Stimulated activated CD8-positive, alpha-beta memory T cell treated with anti-CD3 and anti-CD28 coated beads, Interleukin-12 subunit alpha, Interleukin-12 subunit beta, amount 100 ng/mL, for 1 hour (primary cell): ENCODE measurements at regions not wholly inside any gene's neighbourhood (a gene's known extent, or its start where the extent isn't known, plus 50 kb on each side); places are given as distances from the start of the nearest gene placed in this dataset.

Source experiments
- DNase-seq: peaks from one replicate; pipeline ENCODE4 v3.0.0-alpha.2; 2020; ENCODE audit warnings: low read depth

GRCh38 chr6:44011350-44011920 lies 115.8 kb downstream of the MRPL14 start:
- no peak for DNase-seq

- no peak for DNase-seq
Observed at GRCh38 chr6:44010411-44011349, 116.6 kb downstream of the MRPL14 start.

DNA sequence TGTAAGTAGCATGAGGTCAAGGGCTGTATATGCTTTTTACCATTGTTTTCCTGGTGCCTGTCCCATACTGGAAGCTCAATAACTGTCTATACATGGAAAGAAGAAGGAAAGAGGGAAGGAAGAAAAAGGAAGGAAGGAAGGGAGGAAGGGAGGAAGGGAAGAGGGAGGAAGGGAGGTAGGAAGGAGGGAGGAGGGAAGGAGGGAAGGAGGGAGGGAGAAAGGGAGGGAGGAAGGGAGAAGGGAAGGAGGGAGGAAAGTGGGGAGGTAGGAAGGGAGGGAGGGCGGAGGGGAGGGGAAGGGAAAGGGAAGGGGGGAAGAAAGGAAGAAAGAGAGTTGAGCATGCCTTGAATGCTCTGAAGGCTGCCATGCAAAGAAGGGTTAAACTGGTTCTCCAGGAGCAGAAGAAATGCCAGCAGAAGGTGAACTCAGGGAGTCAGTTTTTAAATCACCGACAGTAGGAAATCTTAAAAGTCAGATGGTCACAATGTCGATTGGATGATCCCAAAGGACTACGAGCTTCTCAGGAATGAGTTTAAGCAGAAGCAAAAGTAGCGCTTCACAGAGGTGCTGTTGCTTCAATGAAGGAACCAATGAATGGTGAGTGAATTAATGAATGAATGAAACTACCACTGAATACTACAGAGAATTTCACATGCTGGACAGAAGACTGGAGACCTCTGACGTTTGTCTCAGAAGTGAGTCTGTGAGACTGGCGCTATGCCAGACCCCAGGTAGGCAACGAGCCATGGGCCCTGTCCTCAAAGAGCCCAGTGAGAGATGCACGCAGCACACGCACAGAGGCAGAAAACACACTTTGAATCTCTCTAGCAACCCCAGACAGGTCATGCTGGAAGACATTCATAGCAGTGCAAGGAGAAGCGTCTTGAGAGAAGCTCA lies 117.6 kb downstream of the MRPL14 start:
- no peak for DNase-seq

DNA sequence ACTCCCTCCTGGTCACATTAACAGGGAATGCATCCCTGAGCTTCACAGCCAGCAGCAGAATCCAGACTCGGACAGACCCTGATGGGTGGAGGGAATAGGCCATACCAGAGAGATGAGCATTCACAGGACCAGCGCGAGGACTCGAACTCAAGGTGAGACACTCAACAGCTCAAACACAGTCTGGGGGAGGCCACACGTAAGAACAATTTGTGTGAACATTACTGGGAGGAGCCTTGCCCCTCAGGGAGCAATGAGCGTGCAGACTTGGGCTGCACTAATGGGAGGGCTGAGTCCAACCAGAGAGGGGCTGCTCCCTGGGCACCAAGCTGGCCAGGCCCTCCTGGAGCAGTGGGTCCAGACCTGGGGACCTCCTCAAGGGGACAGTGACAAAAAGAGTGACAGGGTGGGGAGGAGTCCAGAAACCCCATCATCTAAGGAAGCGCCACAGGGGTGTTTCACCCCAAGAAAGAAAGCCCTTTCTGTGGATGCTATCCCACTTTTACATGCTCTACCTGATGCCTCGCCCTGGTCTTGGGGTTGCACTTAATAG lies 118.4 kb downstream of the MRPL14 start:
- no peak for DNase-seq

GRCh38 chr6:44007818-44008621 lies 119.2 kb downstream of the MRPL14 start:
- DNase-seq = no peak

DNA sequence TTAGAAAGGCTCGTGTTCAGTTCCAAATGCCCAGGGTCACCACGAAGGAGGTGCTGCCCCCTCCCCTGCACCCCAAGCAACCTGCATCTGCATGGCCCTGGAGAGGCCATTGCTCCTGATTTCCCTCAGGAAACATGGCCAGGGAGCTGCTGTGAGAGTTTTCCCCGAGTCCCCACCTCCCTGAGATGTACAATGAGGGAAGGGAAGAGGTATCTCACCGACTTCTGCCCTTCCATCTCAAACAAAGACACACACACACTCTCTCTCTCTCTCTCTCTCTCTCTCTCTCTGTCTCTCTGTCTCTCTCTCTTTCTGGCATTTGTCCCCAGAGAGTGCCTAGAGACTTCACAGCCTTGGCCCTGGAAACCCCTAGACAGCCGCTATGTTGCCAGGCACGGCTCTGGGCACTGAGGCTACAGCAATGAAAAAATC lies 120.4 kb downstream of the MRPL14 start:
- DNase-seq = no peak

GRCh38 chr6:44006123-44006871 lies 121.0 kb downstream of the MRPL14 start:
- DNase-seq = no peak

- no peak for DNase-seq
Observed at GRCh38 chr6:44005507-44005903, 121.7 kb downstream of the MRPL14 start.

DNA sequence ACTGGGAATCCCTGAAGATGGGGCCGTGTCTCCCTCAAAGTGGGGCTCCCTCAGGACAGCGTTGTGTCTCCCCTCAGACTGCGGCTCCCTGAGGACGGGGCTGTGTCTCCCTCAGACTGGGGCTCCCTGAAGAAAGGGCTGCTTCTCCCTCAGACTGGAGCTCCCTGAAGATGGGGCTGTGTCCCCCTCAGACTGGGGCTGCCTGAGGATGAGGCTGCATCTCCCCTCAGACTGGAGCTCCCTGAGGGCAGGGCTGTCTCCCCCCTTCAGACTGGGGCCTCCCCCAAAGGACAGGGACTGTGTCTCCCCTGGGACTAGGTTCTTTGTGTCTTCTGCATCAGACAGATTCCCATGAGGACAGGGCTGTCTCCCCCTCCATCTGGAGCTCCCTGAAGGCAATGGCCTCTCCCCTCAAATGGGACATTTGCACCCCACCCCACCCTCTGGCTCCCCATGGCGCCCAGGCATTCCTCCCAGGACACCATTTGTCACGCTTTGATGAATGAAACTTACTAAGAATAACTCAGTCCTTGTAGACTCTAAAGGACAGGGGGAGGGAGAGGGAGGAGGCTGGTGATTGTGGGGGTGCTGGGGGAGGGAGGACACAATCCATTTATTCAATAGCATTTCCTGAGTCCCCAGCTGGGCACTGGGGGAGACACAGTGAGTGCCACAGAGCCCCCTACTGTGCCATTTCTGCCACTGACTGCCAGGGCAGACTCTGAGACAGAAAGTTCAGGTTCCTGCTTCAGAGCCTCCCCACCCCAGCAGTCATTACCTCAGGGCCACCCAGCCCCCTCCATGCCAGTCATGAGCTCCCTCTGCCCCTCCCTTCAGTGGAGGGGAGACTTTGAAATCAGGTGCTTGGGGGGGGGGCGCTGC lies 122.4 kb downstream of the MRPL14 start:
- DNase-seq = no peak

GRCh38 chr6:44004136-44004535 lies 123.1 kb downstream of the MRPL14 start:
- DNase-seq = no peak

DNA sequence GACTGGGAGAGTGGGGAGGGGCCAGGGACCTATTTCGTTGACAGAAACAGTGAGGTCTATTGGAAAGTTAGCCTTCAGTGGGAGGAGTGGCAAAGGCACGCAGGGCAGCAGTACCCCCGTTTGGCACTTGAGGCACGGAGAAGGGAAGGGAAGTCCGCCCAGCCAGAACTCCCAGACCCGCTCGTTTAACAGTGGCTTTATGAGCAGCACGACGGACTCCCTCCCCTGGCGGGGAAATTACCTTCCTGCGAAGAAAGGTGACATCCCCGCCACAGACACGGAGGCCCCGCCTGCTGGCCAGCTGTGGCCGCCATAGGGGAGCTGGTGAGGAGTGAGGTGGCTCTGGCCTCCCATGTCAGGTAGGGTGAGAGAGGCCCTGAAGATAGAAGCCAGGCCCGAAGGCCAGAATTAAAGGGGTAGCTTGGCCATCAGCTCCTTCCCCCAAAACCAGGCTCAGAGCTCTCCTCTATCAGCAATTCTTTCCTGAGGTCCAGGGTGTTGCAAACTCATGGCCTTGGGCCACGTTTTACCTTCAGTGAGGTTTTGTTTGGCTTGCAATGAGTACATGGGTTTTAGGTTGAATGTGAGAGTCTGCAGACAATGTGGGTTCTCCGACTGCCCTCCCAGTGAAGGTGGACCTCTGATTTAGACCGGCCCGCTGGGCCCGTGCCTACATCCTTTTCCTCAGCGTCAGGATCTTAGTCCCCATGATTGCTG lies 123.7 kb downstream of the MRPL14 start:
- no peak for DNase-seq

GRCh38 chr6:44002593-44003344 lies 124.5 kb downstream of the MRPL14 start:
- peak; percentile 22 for DNase-seq

DNA sequence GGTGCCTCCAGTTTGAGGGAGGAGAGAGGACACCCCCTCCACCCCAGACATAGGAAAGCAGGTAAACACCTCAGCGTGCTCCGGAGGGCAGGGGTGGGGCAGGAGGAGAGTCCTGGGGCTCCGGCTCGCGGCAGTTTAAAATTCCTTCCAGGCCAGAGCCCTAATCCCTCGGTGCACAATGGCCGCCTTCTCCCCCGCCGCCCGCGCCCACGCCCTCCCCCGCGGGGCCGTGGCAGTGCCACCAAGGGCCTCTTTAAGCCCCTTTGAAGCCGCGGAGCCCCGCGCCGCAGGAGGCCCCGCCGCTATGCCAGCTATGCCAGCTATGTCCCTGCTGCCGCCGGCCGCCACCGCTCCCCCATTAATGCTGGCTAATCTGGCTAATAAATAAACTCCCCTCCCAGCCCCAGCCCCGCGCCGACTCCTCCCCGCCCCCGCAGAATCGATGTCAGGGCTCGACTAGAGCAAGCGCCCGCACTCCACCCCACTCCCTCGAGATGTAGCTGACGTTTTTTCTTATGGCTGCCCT lies 125.1 kb downstream of the MRPL14 start:
- DNase-seq = no peak

DNA sequence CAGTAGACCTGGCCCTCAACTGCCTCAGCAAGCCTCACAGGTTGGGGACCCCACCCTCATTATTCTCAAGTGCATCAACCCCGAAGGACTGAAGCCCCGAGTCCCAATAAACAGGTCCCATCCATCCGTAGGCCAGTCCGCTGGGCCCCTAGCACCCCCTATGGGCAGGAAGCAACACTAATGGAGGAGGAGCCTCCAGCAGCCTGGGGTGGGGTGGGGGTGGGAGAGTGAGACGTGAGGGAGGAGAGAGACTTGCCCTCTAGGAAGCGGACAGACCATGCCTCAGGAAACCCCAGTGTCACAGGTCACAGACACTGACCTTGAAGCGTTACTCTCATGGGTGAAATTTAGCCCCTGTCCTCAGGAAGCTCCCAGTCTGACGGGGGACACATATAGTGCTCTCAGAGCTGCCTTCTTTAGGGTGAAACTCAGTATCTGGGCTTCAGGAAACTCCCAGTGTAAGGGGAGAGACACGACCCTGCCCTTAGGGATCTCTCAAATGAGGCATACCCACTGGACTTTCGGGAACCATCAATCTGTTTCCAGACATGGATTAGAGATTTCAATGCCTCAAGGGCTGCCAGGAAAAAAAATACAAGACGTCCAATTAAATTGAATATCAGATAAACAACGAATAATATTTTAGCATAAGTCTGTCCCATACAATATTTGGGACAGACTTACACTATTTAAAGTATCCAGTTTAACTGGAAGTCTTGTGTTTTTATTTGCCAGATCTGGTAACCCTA lies 125.8 kb downstream of the MRPL14 start:
- DNase-seq = no peak

DNA sequence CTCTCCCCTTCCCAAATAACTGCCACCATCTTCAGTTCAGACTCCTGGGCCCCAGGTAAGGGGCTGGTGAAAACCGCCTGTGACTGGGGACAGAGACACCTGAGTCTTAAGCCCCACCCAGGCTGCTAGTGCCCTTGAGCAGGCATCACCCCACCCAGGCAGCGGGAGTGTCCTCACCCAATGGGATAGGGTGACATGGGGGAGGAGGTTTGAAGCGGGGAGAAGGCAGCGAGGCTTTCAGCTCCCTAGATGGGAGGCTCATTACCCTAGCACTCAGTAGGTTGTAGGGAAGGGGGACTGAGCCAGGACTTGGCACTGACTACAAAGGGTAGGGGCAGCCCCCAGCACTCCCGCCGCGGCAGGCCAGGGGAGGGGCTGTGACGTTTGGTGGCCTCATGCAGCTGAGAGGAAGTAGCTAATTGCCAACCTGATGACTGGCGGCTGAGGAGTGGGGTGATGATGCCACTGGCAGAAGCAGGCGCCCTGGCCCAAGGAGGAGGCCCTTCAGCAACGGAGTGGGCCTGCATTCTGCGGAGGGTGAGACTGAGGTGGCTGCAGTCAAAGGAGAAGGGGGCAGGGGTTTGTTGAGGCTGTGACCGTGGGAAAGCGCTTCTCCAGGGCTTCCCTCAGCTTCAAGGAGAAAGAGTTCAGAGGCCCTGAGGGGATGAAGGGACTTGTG lies 126.9 kb downstream of the MRPL14 start:
- no peak for DNase-seq

DNA sequence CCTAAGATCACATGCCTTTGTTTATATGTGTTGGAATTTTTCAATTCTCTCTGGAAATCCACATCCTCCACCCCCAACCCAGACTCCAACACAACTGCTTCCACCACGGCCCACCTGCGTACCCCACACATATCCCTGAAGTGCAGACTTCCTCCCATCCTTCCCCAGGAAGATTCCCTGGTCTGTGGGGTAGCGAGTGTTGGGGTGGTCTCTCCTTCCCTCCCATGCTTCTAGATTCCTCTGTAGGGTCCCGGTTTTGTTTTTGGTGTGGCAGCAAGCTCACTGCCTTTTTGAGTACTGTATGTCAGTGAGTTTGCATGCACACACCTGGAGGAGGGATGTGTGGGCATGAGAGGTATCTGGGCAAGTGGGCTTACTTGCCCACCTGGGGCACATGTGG lies 127.6 kb downstream of the MRPL14 start:
- DNase-seq = no peak
